GM21367 (cell line): ENCODE measurements at regions not wholly inside any gene's neighbourhood (a gene's known extent, or its start where the extent isn't known, plus 50 kb on each side); places are given as distances from the start of the nearest gene placed in this dataset.

Experiments
- ATAC-seq: cut with Tn5 transposase; IDR thresholded peaks from one replicate; pipeline ENCODE4 v1.9.1; 2021; ENCODE audit not compliant: unreplicated experiment

DNA sequence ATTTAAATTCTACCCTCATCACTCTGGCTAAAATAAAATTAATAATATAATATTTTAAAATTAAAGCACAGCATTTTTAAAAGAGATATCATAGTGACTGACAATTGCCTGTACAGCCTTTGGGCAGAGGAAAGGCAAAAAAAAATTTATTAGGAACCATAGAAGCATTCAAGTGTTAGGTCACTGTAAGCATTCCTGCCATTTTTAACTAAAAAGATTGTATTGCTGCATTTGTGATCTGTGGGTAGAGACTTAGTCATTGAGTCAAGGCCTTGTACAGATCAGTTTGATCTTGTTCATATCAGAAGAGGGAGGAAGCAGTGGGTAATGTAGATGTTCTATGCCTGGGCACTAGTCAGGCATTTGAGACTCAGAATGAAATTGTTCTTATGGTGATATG is 109.9 kb downstream of the LYPLAL1 start:
- ATAC-seq: no peak

DNA sequence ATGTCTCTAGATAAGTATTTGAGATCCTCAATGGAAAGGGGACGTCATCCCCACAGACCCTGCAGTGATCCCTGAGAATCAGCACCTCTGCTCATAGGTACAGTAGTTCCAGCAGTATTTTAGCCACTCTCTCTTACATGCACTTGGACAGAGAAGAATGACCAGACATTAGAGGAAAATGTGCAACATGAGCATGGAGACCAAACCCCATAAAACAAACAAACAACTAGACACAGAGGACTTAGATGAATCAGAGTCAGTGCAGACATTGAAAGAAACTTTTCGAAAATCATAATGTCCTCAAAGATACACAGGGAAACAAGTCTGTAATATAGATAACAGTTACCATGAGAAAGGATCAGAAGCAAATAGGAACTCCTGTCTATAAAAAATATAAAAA is 108.2 kb downstream of the LYPLAL1 start:
- ATAC-seq: no peak

DNA sequence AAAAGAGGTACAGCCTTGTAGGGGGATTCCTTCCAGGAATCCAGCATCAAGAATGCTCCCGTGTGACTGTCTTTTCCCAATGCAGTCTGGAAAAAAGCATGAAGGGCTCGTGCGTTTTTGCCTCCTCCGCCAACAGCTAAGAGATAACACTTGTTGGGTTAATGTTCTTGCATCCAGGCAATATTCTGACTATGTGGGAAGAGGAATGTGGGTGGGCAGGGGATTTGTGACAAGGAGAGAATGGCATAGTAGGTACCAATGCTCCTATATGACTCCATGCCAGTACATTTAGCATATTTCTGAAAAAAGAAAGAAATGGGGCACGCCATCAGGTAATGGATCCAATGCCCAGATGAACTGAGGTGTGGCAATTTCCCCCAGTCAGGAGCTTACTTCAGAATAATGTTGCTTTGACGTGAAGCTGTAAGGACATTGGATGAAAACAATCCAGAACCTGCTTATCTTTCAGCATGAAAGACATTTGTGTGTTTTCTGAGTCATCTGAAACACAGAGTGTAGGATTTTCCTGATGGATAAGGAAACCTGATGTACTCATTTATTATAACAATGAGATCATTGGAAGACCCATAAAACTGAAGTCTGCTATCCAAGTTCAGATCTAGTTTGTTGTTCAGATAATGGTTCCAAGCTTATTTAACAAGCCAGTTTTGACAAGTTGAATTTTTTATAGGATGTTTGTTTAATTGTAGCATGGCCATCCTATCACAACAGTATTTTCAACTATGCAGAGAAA is 105.5 kb downstream of the LYPLAL1 start:
- ATAC-seq: no peak

DNA sequence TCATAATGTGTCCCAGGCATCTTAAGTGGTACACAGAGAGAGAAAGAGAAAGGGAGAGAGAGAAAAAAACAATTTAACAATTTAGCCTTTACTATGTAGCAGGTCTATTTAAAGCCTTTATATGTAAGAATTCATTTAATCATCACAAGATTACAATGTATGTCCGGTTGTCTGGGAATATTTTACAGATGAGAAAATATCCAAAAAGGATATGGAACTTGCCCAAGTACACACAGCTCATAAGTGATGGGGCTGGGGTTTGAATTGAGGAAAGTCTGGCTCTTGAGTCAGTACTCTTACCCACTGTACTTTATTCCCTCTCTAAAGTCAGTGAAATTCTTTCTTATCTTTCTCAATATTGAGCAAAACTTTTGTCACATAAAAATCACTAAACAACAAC is 104.6 kb downstream of the LYPLAL1 start:
- no peak for ATAC-seq

DNA sequence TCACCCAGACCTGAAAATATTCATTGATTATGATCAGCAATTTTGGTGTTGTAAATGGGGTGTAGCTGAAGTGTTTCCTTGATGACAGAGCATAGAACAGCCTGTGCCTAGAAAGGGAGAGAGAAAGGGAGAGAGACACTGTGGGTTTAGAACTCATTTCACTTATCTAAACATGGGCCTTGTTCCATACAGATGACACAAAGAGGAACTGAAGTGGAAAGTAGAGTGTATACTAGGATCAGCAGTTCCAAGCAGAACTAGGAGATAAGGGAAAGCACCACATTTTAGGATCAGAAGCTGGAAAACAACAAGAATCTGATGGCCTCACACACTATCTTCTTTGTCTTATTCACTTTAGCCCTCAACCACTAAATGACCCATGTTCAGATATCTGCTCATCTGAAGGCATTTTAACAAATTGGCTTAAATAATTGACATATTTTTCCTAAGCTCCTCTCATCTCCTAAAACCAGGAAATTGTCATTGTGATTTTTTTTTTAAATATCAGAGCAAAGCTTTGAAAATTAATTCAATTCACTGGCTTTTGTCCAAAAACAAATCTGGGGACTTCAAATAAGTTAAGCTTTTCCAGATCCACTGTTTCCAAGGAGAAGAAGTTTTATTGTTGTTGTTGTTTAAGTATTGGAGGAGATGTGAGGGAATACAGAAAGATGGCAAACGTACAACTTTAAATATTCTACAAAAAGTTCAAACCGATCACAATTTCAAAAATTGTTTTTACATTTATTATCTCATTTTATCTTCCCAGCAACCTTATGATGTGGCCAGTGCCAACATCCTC is 103.8 kb downstream of the LYPLAL1 start:
- ATAC-seq: no peak

DNA sequence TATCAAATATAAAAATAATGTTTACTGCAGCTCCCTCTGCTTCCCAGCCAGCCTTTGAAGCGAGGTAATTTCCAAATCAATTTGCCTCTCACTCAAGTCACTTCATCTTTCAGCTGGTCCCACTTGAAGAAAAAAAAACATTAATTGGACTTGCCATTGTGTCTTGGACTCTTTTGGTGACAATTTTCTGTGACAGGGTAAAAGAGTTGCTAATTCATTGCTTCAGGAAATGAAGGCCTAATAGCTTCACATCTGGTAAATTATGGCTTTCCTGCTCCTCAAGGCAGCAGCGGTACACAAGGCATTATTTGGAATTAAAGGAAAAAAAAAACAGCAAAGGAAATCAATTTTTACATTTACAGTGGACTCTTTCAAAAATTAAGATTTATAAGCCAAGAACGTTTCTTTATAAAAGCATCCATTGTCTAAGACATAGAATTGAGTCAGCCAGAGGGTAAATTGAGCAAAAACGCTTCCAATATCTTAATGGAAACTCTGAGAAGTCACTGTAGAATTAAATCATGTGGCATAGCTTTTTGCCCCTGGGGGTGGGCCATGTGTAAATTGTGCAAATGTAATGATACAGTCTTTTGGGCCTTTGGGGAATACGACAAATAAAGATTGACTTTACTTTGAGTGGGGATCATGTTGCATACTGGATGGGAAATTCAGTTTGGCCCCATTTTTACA is 102.5 kb downstream of the LYPLAL1 start:
- ATAC-seq: no peak

DNA sequence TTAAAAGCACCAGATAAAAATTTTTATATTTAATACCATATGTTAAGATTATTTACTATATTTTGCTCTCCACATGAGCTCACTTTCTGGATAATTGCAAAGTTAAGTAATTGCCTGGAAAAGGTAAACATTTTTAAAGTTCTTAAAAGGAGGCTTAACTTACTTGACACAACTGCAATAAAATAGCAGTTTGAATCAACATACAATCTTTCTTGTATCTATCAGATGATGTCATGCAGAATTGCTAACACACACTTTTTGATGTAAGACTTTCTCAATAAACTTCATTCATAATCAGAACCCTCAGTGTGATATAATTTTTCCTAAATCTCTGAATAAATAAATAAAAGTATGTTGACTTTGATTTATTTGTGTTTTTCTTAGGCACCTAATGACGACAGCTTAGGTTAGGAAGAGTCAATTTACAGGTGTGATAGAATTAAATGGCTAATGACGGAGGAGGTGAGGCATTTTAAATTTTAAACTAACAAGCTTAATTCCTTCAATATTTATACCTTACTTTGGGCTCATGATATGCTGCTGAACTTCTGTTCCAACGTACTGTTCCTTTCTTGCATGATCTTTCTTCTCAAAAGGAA is 99.5 kb downstream of the LYPLAL1 start:
- ATAC-seq: no peak

DNA sequence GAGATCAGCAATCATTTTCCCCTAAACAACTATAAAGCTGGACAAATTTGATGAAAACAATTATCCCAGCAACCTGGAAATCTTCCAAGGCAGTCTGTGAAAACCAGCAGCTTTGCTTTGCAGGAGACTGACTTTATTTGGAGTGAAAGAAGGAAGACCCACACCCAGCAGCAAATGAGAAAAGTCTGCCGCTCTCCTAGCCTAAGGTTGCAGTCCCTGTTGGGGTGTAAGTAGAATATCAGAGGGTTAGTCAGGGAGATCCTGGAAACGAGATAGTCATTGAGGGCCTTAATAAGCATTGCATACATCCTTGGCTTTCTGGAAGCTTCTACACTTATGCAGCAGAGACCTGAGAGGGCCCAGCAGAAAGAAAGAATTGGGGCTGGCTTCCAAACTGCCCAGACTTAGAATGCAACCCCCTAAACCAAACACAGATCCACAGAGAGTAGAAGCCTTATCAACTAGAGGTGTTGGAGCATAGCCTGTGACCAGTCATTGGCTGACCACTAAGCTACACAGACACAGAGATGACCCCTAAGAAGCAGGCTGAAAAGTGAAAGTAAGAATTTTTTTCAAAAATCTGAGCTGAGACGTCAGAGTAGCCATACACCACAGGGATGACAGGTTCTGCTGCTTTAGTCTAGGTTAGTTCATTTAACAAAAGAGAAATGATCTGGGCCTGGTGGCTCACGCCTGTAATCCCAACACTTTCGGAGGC is 98.3 kb downstream of the LYPLAL1 start:
- no peak for ATAC-seq

DNA sequence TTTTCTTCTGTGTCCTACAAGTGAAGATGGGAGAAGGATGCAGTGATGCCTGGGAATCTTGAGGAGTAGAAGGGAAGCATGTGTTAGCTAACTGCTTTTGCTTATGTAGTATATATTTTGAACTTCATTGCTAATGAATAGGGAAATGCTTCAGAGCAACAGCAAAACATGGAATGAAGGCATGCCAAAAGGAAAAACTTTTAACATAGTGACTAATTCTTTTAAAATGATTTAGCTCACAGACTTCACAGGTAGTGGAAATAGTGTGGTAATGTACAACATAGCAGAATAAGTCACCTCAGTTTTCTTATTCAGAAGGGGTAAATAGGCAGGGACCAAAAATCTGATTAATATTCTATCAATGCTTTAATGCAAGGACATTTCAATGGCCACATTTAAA is 95.5 kb downstream of the LYPLAL1 start:
- no peak for ATAC-seq

DNA sequence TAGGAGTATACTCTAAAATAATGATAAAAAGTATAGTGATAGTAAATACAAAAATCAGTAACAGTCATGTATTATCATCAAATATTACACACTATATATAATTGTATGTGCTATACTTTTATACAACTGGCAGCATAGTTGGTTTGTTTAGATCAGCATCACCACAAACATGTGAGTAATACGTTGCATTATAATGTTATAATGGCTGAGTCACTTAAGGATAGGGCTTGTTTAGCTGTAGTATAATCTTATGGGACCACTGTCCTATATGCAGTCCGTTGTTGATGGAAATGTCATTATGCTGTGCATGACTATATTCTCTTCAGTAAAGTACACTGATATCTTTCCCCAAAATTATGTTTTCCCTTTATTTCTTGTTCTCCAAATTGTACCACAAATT is 92.8 kb downstream of the LYPLAL1 start:
- no peak for ATAC-seq

DNA sequence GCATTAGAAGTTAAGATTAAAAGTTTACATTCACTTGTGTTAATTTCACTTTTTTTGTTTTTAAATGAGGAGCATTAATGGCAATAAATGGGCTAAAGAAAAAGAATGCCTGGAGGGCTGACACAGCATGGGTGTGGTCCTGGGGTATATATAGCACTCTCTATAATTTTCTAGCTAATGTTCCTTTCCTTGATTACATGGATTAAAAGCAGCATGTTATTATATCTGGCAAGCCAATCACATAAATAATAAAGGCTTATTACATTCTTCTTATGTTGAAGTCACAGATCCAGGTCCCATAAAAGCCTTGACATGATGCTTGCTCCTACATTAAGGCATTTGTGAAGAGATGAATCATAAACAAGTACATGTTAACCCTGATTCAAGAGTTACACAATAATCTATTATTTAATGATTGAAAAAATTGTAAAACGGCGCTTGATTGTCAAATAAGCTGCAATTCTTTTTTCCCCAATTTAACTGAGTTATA is 91.4 kb downstream of the LYPLAL1 start:
- no peak for ATAC-seq

DNA sequence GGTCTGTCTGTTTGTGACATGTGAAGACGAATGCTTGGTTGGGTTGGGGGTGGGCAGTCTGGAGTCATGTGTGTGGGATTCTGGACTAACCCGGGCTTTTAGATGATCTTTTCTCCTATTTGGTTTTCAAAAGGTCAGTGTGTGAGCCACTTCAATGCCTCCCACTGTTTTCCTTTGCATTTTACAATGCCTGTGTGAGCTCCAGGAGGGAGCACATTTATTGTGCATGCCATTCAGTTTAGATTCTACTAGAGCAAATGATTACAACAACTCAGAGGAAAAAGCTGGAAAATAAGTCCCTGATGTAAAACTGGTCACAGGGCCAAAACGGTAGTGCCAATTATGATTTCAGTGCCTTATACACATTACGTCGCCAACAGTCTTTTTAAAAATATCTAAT is 90.9 kb downstream of the LYPLAL1 start:
- ATAC-seq: no peak
